ENCODE measurements at regions not wholly inside any gene's neighbourhood (a gene's known extent, or its start where the extent isn't known, plus 50 kb on each side); places are given as distances from the start of the nearest gene placed in this dataset.

DNA sequence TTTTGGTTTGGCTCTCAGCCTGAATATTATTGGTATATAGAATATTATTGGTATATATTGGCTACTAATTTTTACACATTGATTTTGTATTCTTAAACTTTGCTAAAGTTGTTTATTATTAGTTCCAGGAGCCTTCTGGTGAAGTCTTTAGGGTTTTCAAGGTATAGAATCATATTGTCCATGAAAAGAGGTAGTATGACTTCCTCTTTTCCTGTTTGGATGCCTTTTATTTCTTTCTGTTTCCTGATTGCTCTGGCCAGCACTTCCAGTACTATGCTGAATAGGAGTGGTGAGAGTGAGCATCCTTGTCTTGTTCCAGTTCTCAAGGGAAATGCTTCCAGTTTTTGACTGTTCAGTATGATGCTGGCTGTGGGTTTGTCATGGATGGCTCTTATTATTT lies 107.3 kb upstream of the LIPC start:
- no peak for DNase-seq

DNA sequence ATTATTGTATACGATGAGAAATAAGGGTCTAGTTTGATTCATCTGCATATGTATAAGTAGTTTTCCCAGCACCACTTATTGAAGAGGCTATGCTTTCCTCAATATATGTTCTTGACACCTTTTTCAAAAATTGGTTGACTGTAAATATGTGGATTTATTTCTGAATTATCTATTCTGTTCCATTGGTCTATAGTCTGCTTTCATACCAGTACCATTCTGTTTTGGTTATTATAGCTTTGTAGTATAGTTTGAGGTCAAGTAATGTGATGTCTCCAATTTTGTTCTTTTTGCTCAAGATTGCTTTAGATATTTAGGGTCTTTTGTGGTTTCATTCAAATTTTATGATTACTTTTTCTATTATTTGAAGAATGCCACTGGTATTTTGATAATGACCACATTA lies 103.8 kb upstream of the LIPC start:
- no peak for DNase-seq

GRCh38 chr15:58329211-58329610 lies 102.6 kb upstream of the LIPC start:
- no peak for DNase-seq

GRCh38 chr15:58329781-58330671 lies 101.8 kb upstream of the LIPC start:
- DNase-seq = peak; percentile 54

DNA sequence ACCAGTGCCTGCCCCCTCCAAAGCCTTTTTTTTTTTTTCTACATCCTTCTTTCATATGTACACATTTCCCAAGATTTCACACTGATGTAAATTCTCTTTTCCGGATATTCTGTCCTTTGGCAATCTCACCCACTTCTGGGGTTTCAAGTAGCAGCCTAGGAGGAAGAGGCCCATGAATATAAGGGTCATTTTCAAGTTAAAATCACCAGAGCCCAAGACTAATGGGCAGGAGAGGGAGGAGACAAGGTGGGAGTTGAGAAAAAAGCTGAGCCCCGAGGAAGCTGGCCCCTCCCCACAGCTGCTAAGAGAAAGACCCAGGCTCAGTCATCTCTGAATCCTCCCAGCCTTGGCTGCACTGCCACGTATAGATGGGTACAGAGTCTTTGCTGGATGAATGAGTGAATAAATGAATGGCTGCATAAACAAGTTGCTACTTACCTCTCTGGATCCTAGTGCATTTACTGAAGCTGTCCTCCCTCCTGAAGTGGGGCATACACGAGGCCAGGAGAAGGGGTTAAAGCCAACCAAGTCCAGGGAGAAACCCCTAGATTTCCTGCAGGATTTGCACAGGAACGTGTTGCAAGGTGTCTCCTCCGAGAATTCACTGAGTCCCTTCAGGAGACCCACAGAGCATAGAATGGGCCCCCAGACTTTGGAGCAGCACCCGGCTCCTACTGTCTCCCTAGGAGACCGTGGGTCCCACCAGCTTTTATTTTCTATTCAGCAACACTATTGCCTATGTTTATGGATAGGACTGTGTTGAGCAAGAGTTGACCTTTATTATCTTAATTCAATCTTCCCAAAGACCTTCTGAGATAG lies 100.8 kb upstream of the LIPC start:
- DNase-seq = no peak

DNA sequence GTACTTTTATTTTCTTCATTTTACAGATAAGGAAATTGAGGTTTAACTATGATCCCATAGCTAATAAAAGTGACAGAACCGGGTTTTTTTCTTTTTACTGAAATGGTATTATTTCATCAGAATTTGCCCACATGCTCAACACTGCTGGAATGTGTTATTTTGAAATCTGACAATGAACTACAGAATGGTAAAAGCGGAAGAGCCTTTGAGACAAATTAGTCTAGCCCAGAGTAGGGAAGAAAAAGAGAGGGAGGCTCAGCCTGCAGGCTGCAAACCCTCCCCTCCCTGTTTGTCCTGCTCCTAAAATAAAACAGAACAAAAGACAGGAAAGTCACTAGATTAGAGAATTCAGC lies 100.3 kb upstream of the LIPC start:
- DNase-seq = no peak

GRCh38 chr15:58331913-58332675 lies 99.7 kb upstream of the LIPC start:
- DNase-seq = peak; percentile 94

GRCh38 chr15:58332676-58333400 lies 99.0 kb upstream of the LIPC start:
- no peak for DNase-seq

DNA sequence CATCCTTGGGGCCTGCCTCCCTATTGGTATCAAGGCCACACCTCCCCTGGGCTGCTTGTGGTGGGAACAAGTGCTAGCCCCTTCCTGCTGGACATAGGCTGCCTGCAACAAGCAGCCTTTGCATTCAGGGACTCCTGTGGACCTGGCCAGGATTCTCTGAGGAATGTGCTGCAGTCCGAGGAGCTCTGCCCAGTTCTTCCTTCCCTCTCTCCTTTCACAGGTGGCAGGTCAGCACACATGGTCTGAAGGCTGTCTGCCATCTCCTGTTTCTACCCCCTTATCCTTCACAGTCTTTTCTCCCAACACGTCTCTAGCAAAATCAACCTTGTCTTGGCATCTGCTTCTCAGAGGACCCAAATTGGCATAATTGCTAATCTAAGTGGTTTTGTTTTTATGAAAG lies 97.0 kb upstream of the LIPC start:
- DNase-seq = no peak

DNA sequence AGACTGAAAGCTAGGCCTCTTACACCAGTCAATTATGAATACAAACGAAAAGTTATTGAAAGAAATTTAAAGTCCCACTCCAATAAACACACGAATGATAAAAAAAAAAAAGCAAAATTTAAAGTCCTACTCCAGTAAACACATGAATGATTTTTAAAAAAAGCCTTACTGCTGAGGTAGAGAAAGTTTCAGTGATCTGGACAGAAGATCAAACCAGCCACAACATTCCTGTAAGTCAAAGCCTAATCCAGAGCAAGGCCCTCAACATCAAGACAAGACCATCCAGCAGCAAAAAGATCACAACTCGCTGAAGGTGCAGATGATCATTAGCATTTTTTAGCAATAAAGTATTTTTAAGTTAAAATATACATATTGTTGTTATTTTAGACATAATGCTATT lies 95.6 kb upstream of the LIPC start:
- no peak for DNase-seq

- no peak for DNase-seq
Measured at GRCh38 chr15:58340176-58340575, 91.6 kb upstream of the LIPC start.

DNA sequence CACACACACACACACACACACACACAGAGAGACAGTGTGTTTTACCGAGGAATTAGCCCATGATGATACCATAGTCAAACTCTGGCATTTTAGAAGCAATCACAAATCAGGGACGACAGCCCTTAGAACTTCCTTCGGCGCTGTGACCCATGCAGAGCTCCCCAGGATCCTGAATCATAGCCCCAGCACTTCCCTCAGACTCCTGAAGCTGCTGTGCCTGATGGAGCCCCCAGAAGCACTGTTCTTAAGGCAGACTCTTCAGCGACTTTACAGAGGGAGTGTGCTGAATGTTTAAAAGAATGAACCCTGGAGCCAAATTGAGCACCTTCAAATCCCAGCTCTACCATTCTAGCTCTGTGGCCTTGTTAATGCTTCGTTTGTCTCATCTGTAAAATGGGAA lies 89.3 kb upstream of the LIPC start:
- DNase-seq = no peak

DNA sequence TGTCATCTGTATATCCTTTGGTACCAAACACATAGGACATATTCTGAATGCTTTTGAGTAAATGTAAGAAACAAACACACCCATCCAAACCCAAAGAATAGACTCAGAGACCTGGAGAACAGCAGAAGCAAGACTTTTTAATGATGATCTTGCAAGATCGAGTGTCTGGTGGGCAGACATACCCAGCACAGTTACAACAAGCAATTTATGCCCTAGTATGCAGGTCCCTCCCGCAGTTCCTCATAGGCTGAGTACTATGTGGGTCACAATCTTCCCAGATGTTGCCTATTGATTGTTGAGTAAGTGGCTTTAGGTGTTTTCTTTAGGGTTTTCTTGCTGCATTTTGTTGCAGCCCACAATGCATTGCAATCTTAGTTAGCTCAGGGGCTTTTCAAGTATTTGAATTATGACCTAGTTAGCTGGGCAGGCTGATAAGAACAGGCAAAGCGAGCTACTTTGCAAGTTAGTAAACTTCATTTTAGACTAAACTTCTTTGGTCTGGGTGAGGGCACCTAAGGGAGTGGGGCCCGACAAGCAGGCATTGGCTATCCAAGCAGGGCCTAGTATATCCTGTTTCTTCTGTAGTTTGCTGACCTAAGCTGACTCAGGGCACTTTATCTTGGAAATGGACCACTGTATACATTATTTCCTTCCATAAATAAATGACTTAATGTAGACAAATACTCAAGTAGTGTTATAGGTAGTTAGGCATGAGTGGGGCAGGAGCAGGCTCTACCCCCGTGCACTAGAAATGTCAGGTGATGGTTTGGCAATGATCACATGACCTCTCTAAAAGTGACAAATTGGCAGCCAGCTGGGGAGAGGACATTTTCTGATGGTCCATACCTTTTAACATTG lies 87.3 kb upstream of the LIPC start:
- DNase-seq = no peak

- no peak for DNase-seq
Measured at GRCh38 chr15:58346361-58346760, 85.4 kb upstream of the LIPC start.

- DNase-seq = no peak
Measured at GRCh38 chr15:58348095-58348812, 83.5 kb upstream of the LIPC start.

GRCh38 chr15:58352026-58352929 lies 79.5 kb upstream of the LIPC start:
- no peak for DNase-seq

DNA sequence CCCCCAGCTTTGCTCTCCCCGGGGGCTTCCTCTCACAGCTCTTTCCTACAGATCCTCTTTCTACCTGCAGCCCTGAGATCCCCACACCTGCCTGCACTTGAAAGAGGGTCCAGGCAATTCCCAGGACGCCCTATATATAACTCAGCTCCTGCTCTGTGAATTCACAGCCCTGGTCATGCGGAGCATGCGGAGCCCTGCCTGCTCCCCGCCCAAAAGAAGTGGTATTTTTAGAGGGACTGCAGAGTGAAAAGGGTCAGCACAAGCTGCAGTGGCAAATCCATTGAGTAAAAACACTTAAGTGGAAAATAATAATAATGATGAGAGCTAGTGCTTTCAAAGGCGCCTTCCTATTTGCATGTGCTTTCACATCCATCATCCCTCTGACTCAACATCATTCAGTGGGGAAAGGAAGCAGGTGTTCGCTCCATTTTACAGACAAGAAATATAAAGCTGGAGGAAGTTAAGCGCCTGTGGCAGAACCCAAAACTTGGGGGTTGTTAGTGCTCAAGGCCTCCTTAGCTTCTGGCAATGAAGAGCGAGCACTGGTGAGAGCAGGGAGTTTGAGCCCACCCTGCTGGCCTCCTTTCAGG lies 76.3 kb upstream of the LIPC start:
- DNase-seq = no peak

- no peak for DNase-seq
Measured at GRCh38 chr15:58355973-58356372, 75.8 kb upstream of the LIPC start.
